HFF-Myc (cell line): ENCODE measurements at regions not wholly inside any gene's neighbourhood (a gene's known extent, or its start where the extent isn't known, plus 50 kb on each side); places are given as distances from the start of the nearest gene placed in this dataset.

Experiments used
- DNase-seq: peaks from one replicate; pipeline ENCODE4 v3.0.0-alpha.2; 2011; ENCODE audit warnings: low read depth; ENCODE audit errors: extremely low read depth
- H3K4me3 ChIP-seq: replicated peaks from 2 replicates; pipeline ENCODE4 v1.5.1; 2011; ENCODE audit warnings: low read depth, mild to moderate bottlenecking, control low read depth, low read length
- TF ChIP-seq, protein P1 (sequence below): IDR thresholded peaks from 2 replicates; pipeline ENCODE4 v1.5.1; 2012; ENCODE audit warnings: mild to moderate bottlenecking, low read depth, low read length, control low read depth; ENCODE audit errors: missing control alignments

DNA sequence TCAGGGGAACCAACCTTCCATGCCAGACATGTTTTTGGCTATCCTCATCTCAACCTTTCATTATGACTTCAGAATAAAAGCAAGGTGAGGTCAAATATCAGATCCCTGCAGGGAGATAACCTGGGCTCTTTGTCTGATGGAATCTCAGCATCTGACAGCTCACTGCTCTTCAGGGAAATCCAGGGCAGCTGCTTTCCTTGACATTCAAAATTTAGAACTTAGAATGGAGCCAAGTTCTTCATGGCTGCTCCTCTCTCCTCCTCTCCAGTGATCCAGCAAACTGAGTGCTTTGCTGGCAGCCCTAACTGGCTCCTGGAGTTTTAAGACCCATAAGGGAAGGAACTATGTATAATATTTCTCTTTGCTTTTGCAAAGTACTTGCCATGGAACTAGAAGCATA lies 716.3 kb downstream of the TSN start:
- TF ChIP-seq, protein P1, sequence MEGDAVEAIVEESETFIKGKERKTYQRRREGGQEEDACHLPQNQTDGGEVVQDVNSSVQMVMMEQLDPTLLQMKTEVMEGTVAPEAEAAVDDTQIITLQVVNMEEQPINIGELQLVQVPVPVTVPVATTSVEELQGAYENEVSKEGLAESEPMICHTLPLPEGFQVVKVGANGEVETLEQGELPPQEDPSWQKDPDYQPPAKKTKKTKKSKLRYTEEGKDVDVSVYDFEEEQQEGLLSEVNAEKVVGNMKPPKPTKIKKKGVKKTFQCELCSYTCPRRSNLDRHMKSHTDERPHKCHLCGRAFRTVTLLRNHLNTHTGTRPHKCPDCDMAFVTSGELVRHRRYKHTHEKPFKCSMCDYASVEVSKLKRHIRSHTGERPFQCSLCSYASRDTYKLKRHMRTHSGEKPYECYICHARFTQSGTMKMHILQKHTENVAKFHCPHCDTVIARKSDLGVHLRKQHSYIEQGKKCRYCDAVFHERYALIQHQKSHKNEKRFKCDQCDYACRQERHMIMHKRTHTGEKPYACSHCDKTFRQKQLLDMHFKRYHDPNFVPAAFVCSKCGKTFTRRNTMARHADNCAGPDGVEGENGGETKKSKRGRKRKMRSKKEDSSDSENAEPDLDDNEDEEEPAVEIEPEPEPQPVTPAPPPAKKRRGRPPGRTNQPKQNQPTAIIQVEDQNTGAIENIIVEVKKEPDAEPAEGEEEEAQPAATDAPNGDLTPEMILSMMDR = no peak
- H3K4me3 ChIP-seq = no peak overlapping the region
- DNase-seq = no peak

DNA sequence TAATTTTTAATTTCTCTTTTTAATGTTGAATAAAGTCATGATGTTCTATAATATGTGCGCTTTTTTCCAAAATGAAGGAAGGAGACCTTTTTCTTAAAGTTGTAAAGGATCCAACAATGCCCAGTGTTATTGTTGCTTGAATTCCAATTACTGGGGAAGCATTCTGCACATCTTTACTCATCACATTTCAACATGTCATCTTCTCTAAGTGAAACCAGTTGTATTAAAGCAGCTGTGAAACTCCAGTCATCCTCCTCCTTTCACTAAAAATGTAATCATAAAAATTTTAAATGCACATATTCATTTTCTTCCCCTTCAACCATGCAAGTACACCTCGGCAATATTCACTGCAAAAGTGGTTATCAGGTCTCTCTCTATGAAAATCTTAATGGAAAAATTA lies 722.7 kb downstream of the TSN start:
- no peak for DNase-seq
- TF ChIP-seq, protein P1 = no peak
- H3K4me3 ChIP-seq = no peak overlapping the region

DNA sequence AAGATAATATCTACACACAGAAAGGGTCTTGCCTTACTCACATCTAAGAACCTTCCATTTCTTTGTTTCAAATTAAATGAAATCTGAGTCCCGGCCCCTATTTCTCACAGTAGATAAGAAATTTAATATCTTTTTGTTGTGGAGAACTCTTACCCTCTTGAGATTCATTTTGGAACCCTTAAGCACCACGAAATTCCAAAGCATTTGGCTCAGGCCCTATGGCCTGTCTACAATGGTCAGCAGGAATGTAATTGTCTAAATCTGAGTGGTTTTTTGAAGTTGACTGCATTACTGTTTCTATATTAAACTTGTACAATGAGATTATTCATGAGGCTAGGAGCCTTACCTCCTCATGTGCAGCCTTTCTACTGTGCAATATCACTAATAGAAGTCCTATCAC lies 723.3 kb downstream of the TSN start:
- no peak overlapping the region for H3K4me3 ChIP-seq
- TF ChIP-seq, protein P1 = no peak
- no peak for DNase-seq

DNA sequence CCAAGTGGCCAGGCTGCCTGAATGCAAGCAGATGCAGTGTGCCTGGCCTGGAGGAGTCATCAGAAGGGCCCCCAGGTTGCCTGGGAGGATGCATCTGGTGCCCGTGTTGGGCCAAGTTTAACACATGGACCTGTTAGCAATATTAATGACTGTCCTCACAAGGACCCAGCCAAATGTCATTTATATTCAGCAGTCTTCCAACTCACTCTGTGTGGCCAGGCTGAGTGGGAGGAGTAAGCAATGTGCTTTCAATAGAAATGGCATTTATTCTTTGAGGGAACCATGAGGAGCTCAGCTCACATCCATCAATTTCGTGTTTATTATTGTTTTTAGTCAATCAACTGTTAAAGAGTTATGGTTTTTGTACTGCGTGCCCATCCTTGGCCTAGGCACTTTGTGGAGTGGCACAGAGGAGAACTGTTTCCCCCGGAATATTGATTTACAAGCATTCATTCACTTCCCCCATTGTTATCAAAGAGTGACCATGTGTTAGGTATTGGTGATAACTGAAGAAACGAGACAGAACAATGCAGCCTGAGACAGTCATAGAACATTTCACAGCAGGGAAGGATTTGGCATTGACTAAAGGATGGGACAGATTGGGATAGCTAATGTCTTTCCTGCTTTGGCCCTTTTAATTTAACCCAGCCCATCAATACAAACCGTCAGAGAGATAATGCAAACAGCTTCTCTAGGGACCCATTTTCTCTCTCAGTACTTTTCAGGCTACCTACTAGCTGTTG lies 725.2 kb downstream of the TSN start:
- no peak for DNase-seq
- H3K4me3 ChIP-seq = no peak overlapping the region
- TF ChIP-seq, protein P1 = no peak

DNA sequence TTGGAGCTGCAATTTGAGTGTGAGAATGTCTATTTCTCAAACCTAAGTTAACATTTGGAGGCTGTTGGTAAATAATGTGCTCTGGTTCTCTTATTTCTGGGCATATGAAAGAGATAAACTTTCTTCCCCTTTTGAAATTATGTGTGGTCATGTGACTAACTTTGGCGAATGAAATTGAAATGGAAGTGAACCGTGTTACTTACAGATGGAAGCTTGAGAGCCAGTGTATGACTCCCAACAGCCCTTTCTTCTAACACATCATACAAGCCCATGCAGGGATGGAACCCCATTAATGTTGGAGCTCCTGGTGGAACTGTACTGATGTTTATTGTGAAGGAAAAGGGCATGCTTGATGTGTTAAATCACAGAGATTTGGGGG lies 725.8 kb downstream of the TSN start:
- TF ChIP-seq, protein P1 = no peak
- DNase-seq = no peak

DNA sequence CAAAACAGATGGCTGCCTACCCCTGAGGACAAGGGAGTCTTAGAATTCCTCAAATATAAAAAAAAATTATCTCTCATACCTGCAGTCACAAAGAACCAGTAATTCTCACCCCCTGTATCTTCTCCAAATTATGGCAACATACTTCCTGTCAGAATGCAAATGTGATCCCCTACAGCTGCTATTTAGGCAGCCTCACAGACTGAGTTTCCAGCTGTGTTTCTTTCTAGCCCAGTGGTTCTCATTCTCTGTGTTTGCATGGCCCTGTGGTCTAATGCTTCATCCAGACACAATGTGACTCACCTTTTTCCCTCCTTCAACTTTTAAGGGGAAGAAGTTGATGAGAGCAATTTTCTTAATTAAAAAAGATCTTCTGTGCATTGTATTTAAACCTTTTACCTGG lies 726.3 kb downstream of the TSN start:
- TF ChIP-seq, protein P1 = no peak
- DNase-seq = no peak
- no peak overlapping the region for H3K4me3 ChIP-seq

More for the DNA sequence above, 725.8 kb downstream of the TSN start:
- H3K4me3 ChIP-seq = no peak overlapping the region

DNA sequence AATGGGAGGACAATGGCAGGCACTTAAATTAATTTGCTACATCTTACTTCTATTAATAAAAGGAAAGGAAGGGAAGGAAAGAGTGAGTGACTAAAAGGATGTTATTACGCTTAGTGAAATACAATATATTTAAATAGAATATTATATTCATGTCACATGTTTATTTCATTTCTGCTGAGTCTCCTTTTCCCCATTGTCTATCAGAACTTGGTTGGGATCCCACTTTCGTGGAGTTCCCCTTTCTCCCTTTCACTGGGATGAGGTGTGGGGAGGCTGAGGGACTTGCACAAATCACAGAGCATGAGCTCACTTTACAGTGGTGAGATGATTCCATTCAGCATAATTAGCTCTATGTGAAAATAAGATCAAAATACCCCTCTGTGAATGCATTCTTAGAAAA lies 730.6 kb downstream of the TSN start:
- no peak overlapping the region for H3K4me3 ChIP-seq
- TF ChIP-seq, protein P1 = no peak
- DNase-seq = no peak
